RWPE2 (cell line): ENCODE measurements at regions not wholly inside any gene's neighbourhood (a gene's known extent, or its start where the extent isn't known, plus 50 kb on each side); places are given as distances from the start of the nearest gene placed in this dataset.

Experiments
- ATAC-seq: fragments of 200-7000 bp; cut with Tn5 transposase; 3 replicates; pipeline ENCODE4 v1.9.1; 2021; ENCODE audit warnings: low read depth
- DNase-seq: peaks from one replicate; pipeline ENCODE4 v3.0.0-alpha.2; 2020; ENCODE audit warnings: low spot score
- H3K27ac ChIP-seq: fragments of 450-650 bp; 2 replicates; pipeline ENCODE4 v1.5.1; 2017; ENCODE audit warnings: mild to moderate bottlenecking; ENCODE audit not compliant: poor library complexity, severe bottlenecking
- H3K27me3 ChIP-seq: fragments of 250-450 bp; sonication (Bioruptor Pico); 2 replicates; pipeline ENCODE4 v1.5.1; 2021; ENCODE audit warnings: mild to moderate bottlenecking, moderate library complexity; ENCODE audit not compliant: insufficient read depth, poor library complexity, severe bottlenecking
- H3K36me3 ChIP-seq: fragments of 250-450 bp; sonication (Bioruptor Pico); 2 replicates; pipeline ENCODE4 v1.5.1; 2020; ENCODE audit warnings: low read depth, mild to moderate bottlenecking, moderate library complexity
- H3K4me1 ChIP-seq: fragments of 250-450 bp; sonication (Bioruptor Pico); 2 replicates; pipeline ENCODE4 v1.5.1; 2021; ENCODE audit warnings: mild to moderate bottlenecking, moderate library complexity; ENCODE audit not compliant: insufficient read depth, poor library complexity, severe bottlenecking
- H3K4me3 ChIP-seq: fragments of 250-450 bp; sonication (Bioruptor Pico); 2 replicates; pipeline ENCODE4 v1.5.1; 2021; ENCODE audit warnings: mild to moderate bottlenecking, moderate library complexity; ENCODE audit not compliant: severe bottlenecking
- H3K9me3 ChIP-seq: fragments of 250-450 bp; sonication (Bioruptor Pico); 2 replicates; pipeline ENCODE4 v1.5.1; 2021; ENCODE audit warnings: mild to moderate bottlenecking, moderate library complexity; ENCODE audit not compliant: severe bottlenecking
- CTCF ChIP-seq: fragments of 450-650 bp; IDR thresholded peaks from one replicate; pipeline ENCODE4 v1.5.1; 2017; ENCODE audit warnings: mild to moderate bottlenecking, moderate library complexity; ENCODE audit not compliant: poor library complexity, severe bottlenecking

- H3K27me3 ChIP-seq = peaks cover 2% of the 10 kb centered on the region
- no peak for DNase-seq
These were observed 51.5 kb downstream of the SST start for GRCh38 chr3:187618722-187619121.

GRCh38 chr3:187617213-187617612 lies 53.0 kb downstream of the SST start:
- DNase-seq = no peak
- TF ChIP-seq CTCF = no peak
- Histone ChIP-seq H3K27me3 (no peaks in the 10 kb centered on the region), H3K4me1 (no peaks in the 10 kb centered on the region), H3K9me3 (no peaks in the 10 kb centered on the region), H3K36me3 (no peaks in the 10 kb centered on the region), H3K4me3 (no peak overlapping the region), H3K27ac (no peak overlapping the region)
- ATAC-seq = no peak

More at GRCh38 chr3:187618722-187619121, 51.5 kb downstream of the SST start:
- Histone ChIP-seq H3K27ac (no peak overlapping the region), H3K4me3 (no peak overlapping the region), H3K9me3 (no peaks in the 10 kb centered on the region), H3K4me1 (no peaks in the 10 kb centered on the region), H3K36me3 (no peaks in the 10 kb centered on the region)
- no peak for TF ChIP-seq CTCF
- ATAC-seq = no peak

DNA sequence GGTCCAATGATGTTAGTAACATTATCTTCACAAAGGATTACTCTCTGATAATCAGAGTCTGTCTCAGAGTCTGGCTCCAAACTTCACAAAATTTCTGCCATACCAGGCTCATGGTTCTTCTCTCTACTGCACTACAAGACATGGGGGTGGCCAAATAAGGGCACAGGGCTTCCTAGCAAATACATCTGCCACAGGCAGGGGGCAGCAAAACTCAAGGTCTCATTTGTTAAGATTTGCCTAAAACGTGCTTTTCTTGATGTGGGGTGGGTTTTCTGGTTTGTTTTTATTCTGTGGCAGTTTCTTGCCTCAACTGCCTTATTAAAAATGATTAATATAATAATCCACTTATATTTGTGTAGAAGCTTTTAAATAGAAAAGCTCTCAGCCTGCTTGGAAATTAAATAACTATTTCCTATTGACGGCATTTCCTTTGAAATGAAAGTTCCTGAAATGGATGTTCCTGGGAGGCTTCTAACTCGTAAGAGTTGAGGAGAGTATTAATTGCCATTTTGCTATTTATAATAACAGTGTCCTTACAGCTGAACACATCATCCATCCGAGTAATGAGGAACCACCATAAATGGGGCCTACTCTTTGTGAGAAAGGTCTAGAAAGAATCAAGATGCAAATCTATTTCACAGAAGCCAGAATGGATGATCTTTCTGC lies 53.8 kb downstream of the SST start:
- ATAC-seq (peak; percentile 40; the same call in 1 of the 3 replicates), DNase-seq (no peak)
- Histone ChIP-seq H3K4me1 (no peaks in the 10 kb centered on the region), H3K36me3 (no peaks in the 10 kb centered on the region), H3K4me3 (no peak overlapping the region), H3K27ac (no peak overlapping the region), H3K9me3 (no peaks in the 10 kb centered on the region), H3K27me3 (no peaks in the 10 kb centered on the region)
- TF ChIP-seq CTCF = peak; percentile 81

GRCh38 chr3:187615630-187616029 lies 54.6 kb downstream of the SST start:
- Histone ChIP-seq H3K27ac (no peak overlapping the region), H3K27me3 (no peaks in the 10 kb centered on the region), H3K36me3 (no peaks in the 10 kb centered on the region), H3K9me3 (no peaks in the 10 kb centered on the region), H3K4me3 (no peak overlapping the region), H3K4me1 (no peaks in the 10 kb centered on the region)
- ATAC-seq = no peak
- TF ChIP-seq CTCF = no peak
- no peak for DNase-seq

DNA sequence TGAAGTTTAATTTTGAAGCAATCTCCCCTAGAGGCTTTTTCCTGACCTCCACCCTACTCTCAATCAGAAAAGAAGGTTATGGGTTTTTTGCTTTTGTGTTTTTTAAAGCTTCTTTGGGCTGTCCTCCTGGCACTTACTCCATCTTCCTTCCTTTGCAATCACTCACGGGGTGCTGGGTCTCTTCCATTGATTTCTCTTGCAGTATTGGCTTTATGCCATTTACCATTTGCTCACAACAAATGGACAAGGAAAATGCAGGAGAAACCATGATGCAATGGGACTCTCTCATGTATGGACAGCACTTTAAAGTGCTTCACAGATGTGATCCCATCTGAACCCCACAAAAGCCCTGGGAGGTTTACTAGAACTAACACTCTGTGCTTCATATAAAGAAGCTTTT lies 57.5 kb downstream of the SST start:
- Histone ChIP-seq H3K27me3 (no peaks in the 10 kb centered on the region), H3K36me3 (no peaks in the 10 kb centered on the region), H3K9me3 (no peaks in the 10 kb centered on the region), H3K27ac (no peak overlapping the region), H3K4me3 (no peak overlapping the region), H3K4me1 (no peaks in the 10 kb centered on the region)
- TF ChIP-seq CTCF = no peak
- no peak for ATAC-seq
- no peak for DNase-seq
